T-helper 2 cell treated with Interferon-gamma antibody and Interleukin-4, amounts not matched to agents 100 ng/mL and 5 ng/mL, for 36 hours (primary cell): ENCODE measurements at regions not wholly inside any gene's neighbourhood (a gene's known extent, or its start where the extent isn't known, plus 50 kb on each side); places are given as distances from the start of the nearest gene placed in this dataset.

Experiments used
- intact Hi-C: fragments of 100-400 bp; cut with micrococcal nuclease; formaldehyde crosslinking; loops from one replicate; pipeline ENCODE4 v1.15.1; 2023

GRCh38 chr1:36689992-36690391, 207.3 kb upstream of the CSF3R start:
- intact Hi-C loops = no loop called here

- intact Hi-C loops = no loop called here
Observed at GRCh38 chr1:36687312-36687711, 204.6 kb upstream of the CSF3R start.

- intact Hi-C loops = no loop called here
Observed at GRCh38 chr1:36675931-36676562, 193.3 kb upstream of the CSF3R start.

- intact Hi-C loops = no loop called here
Observed at GRCh38 chr1:36675106-36675505, 192.4 kb upstream of the CSF3R start.

GRCh38 chr1:36673202-36673601, 190.5 kb upstream of the CSF3R start:
- intact Hi-C loops = no loop called here

GRCh38 chr1:36669262-36669661, 186.5 kb upstream of the CSF3R start:
- intact Hi-C loops = no loop called here

GRCh38 chr1:36667836-36668235, 185.1 kb upstream of the CSF3R start:
- intact Hi-C loops = no loop called here

GRCh38 chr1:36667256-36667655, 184.5 kb upstream of the CSF3R start:
- intact Hi-C loops = no loop called here

GRCh38 chr1:36665478-36666080, 182.9 kb upstream of the CSF3R start:
- intact Hi-C loops = no loop called here

GRCh38 chr1:36664571-36665287, 182.0 kb upstream of the CSF3R start:
- intact Hi-C loops = no loop called here

- intact Hi-C loops = no loop called here
Observed at GRCh38 chr1:36663772-36664430, 181.2 kb upstream of the CSF3R start.

- intact Hi-C loops = no loop called here
Observed at GRCh38 chr1:36658838-36659237, 176.1 kb upstream of the CSF3R start.

GRCh38 chr1:36657826-36658225, 175.1 kb upstream of the CSF3R start:
- intact Hi-C loops = no loop called here

- intact Hi-C loops = no loop called here
Observed at GRCh38 chr1:36656838-36657237, 174.1 kb upstream of the CSF3R start.

GRCh38 chr1:36656271-36656670, 173.6 kb upstream of the CSF3R start:
- intact Hi-C loops = no loop called here

- intact Hi-C loops = no loop called here
Observed at GRCh38 chr1:36654586-36654985, 171.9 kb upstream of the CSF3R start.

GRCh38 chr1:36653850-36654249, 171.1 kb upstream of the CSF3R start:
- intact Hi-C loops = no loop called here

- intact Hi-C loops = no loop called here
Observed at GRCh38 chr1:36652586-36652985, 169.9 kb upstream of the CSF3R start.

- intact Hi-C loops = no loop called here
Observed at GRCh38 chr1:36652011-36652410, 169.3 kb upstream of the CSF3R start.

GRCh38 chr1:36651176-36651910, 168.6 kb upstream of the CSF3R start:
- intact Hi-C loops = no loop called here

GRCh38 chr1:36650200-36651065, 167.7 kb upstream of the CSF3R start:
- intact Hi-C loops = no loop called here
